K562 (cell line): ENCODE measurements at regions not wholly inside any gene's neighbourhood (a gene's known extent, or its start where the extent isn't known, plus 50 kb on each side); places are given as distances from the start of the nearest gene placed in this dataset.

Experiments used
- ATAC-seq: fragments of 200-7000 bp; cut with Tn5 transposase; 3 replicates; pipeline ENCODE4 v1.9.1; 2020; ENCODE audit warnings: moderate library complexity
- BruUV-seq: library from RNA; stranded (reverse); fragments of 400-500 nt; replicated peaks from 2 replicates; lab custom pipeline; 2021; lab: Mats Ljungman, UMichigan
- CTCF ChIA-PET: fragments of 300-600 bp; formaldehyde crosslinking; extraction: SDS; loops from one replicate; lab custom pipeline; 2021; ENCODE audit warnings: low intra/inter-chr PET ratio; lab: Yijun Ruan, JAX
- POLR2A ChIA-PET: fragments of 300-600, 350-650 bp; sonication (Branson Sonifier 250); formaldehyde crosslinking; extraction: SDS; loops from one replicate; lab custom pipeline; 2021; ENCODE audit warnings: antibody characterized with exemption, inconsistent platforms; lab: Yijun Ruan, JAX
- DNase-seq, 4 experiments: peaks; one replicate each; pipeline versions ENCODE4 v3.0.0 to v3.0.0-alpha.2; 2011 to 2018; ENCODE audit warnings: low spot score in 3 of 4, mixed read lengths in 3 of 4; ENCODE audit errors: extremely low read depth in 1 of 4
- FAIRE-seq: peaks from 2 replicates; lab custom pipeline; 2011; peaks lifted over from hg19 to GRCh38; lab: Jason Lieb, UNC
- H2AFZ ChIP-seq: 2 replicates; pipeline ENCODE4 v1.6.0; 2011; ENCODE audit warnings: low read depth, low read length, control low read depth, inconsistent platforms
- H3K27ac ChIP-seq: fragments of 200-600 bp; 3 replicates; pipeline ENCODE4 v1.8.0; 2011; ENCODE audit warnings: low read depth, mild to moderate bottlenecking, control low read depth, inconsistent platforms, low read length, moderate library complexity, mixed read lengths; ENCODE audit errors: extremely low read depth
- H3K27me3 ChIP-seq, 2 experiments: fragments of 300-600 bp in 1 of 2; 2 replicates in 1 of 2; 3 replicates in 1 of 2; pipeline versions ENCODE4 v1.6.0 to v1.8.0; 2011; ENCODE audit warnings: inconsistent platforms in 2 of 2, low read length in 2 of 2, mild to moderate bottlenecking in 1 of 2, mixed read lengths in 1 of 2, moderate library complexity in 1 of 2; ENCODE audit not compliant: control insufficient read depth in 2 of 2, insufficient read depth in 2 of 2
- H3K36me3 ChIP-seq: fragments of 300-600 bp; 3 replicates; pipeline ENCODE4 v1.8.0; 2011; ENCODE audit warnings: mild to moderate bottlenecking, low read length, inconsistent platforms; ENCODE audit not compliant: control insufficient read depth, insufficient read depth
- H3K4me1 ChIP-seq, 2 experiments: fragments of 200-600 bp in 1 of 2; replicated peaks in 1 of 2; 2 replicates in 1 of 2; 3 replicates in 1 of 2; pipeline versions ENCODE4 v1.5.1 to v1.8.0; 2011; ENCODE audit warnings: inconsistent platforms in 2 of 2, low read length in 2 of 2, mild to moderate bottlenecking in 1 of 2, mixed read lengths in 1 of 2, moderate library complexity in 1 of 2; ENCODE audit not compliant: control insufficient read depth in 2 of 2, insufficient read depth in 2 of 2
- H3K4me2 ChIP-seq: 2 replicates; pipeline ENCODE4 v1.6.1; 2011; ENCODE audit warnings: low read length, control low read depth, inconsistent platforms, mixed read lengths; ENCODE audit not compliant: insufficient read depth
- H3K4me3 ChIP-seq: fragments of 200-600 bp; sonication (generic), shearing (Covaris generic); 2 replicates; pipeline ENCODE4 v1.5.1; 2016; ENCODE audit warnings: control low read depth, inconsistent platforms
- H3K79me2 ChIP-seq: fragments of 200-600 bp; 3 replicates; pipeline ENCODE4 v1.8.0; 2011; ENCODE audit warnings: low read length, inconsistent platforms; ENCODE audit not compliant: control insufficient read depth, insufficient read depth
- H3K9ac ChIP-seq, 2 experiments: 2 replicates each; pipeline versions ENCODE4 v1.6.0 to v1.6.1; 2011; ENCODE audit warnings: low read depth in 2 of 2, low read length in 2 of 2, control low read depth in 1 of 2, inconsistent platforms in 1 of 2, mild to moderate bottlenecking in 1 of 2, mixed read lengths in 1 of 2; ENCODE audit not compliant: insufficient read depth in 1 of 2
- H3K9me1 ChIP-seq: one replicate; pipeline ENCODE4 v1.6.0; 2011; ENCODE audit warnings: inconsistent platforms, mild to moderate bottlenecking, low read length, moderate library complexity; ENCODE audit not compliant: control insufficient read depth, insufficient read depth
- H3K9me3 ChIP-seq: replicated peaks from 2 replicates; pipeline ENCODE4 v1.5.1; 2011; ENCODE audit warnings: low read depth, low read length, inconsistent platforms; ENCODE audit not compliant: control insufficient read depth, insufficient read depth
- H4K20me1 ChIP-seq: replicated peaks from 2 replicates; pipeline ENCODE4 v1.6.1; 2011; ENCODE audit warnings: low read length, inconsistent platforms, mixed read lengths; ENCODE audit not compliant: control insufficient read depth, insufficient read depth
- CEBPG ChIP-seq, 3 experiments: fragments of 200-800 bp in 1 of 3; sonication (Bioruptor generic) in 1 of 3; sonication (generic) in 1 of 3; formaldehyde crosslinking in 1 of 3; IDR thresholded peaks in 2 of 3; conservative IDR thresholded peaks in 1 of 3; 2 replicates each; pipeline versions ENCODE4 v1.6.1 to v1.8.0; 2016 to 2022; ENCODE audit warnings: missing compliant biosample characterization in 2 of 3, missing genetic modification characterization in 2 of 3, mild to moderate bottlenecking in 1 of 3, missing genetic modification reagents in 1 of 3
- CREB3L1 ChIP-seq: fragments of 450-650 bp; IDR thresholded peaks from 2 replicates; pipeline ENCODE4 v1.6.1; 2014; ENCODE audit warnings: low read depth, mild to moderate bottlenecking, moderate library complexity, borderline replicate concordance
- CREM ChIP-seq: IDR thresholded peaks from 2 replicates; pipeline ENCODE4 v1.6.1; 2014; ENCODE audit warnings: antibody characterized with exemption, low read depth
- NEUROD1 ChIP-seq: fragments of 150-350 bp; IDR thresholded peaks from 2 replicates; pipeline ENCODE4 v1.6.1; 2014; ENCODE audit warnings: borderline replicate concordance, low read length, low read depth; ENCODE audit not compliant: partially characterized antibody
- PHF8 ChIP-seq: fragments of 200-600 bp; sonication (generic); IDR thresholded peaks from 2 replicates; pipeline ENCODE4 v1.6.1; 2012; ENCODE audit warnings: mixed run types, mild to moderate bottlenecking, inconsistent platforms, low read length, moderate library complexity, borderline replicate concordance
- PRDM10 ChIP-seq: fragments of 450-650 bp; IDR thresholded peaks from 2 replicates; pipeline ENCODE4 v1.6.1; 2018; ENCODE audit not compliant: partially characterized antibody
- RB1 ChIP-seq: fragments of 450-650 bp; IDR thresholded peaks from 2 replicates; pipeline ENCODE4 v1.6.1; 2017; ENCODE audit warnings: low read depth, mild to moderate bottlenecking
- ZNF124 ChIP-seq: sonication (generic); formaldehyde crosslinking; IDR thresholded peaks from 2 replicates; pipeline ENCODE4 v1.8.1; 2022; ENCODE audit warnings: missing genetic modification reagents
- WGBS: fragments of 100-300 bp; shearing (Covaris generic); methylation state at CpG from one replicate; pipeline ENCODE4 v1.1.6; 2016; ENCODE audit warnings: low coverage, mixed read lengths; ENCODE audit not compliant: insufficient coverage; ENCODE audit errors: missing lambda C conversion rate; 5-methylcytosine and 5-hydroxymethylcytosine counted together
- in situ Hi-C: fragments of 300-500 bp; cut with MboI; formaldehyde crosslinking; loops from 4 replicates; pipeline ENCODE4 v1.15.0; 2018; ENCODE audit warnings: inconsistent platforms, mixed read lengths
- intact Hi-C: fragments of 100-400 bp; cut with micrococcal nuclease; formaldehyde crosslinking; loops from 2 replicates; pipeline ENCODE4 v1.14.2; 2022
- TF ChIP-seq, protein P1 (sequence below): fragments of 450-650 bp; IDR thresholded peaks from 2 replicates; pipeline ENCODE4 v1.6.1; 2018; ENCODE audit warnings: mild to moderate bottlenecking, low read depth; ENCODE audit not compliant: partially characterized antibody

DNA sequence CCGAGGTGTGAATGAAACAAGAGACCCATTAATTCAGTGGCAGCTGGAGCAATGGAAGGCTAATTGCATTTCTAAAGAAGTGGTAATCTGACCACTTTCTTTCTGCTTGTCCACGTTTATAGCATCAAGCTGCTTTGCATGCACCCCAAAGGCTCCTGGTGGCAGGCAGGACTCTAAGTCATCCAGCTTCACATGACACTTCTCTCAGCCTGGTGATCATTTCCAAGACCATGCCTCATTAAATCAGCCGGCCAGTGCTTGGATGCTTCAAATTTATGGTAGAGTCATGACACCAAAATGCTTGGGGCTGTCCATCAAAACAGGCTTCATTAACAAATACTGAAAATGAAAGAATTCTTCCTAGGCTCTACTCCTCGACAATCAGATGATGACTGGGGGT lies 614.9 kb downstream of the DOK5 start:
- ATAC-seq, result no peak
- Histone ChIP-seq H2AFZ (peak overlapping the region; percentile 34; the same call in 1 of the 2 replicates), H3K9me1 (no peaks in the 10 kb centered on the region), H3K79me2 (no peaks in the 10 kb centered on the region), H3K4me1 (peaks cover 0 to 14% of the 10 kb centered on the region in 2 experiments; a peak in 3 of 5 replicates), H4K20me1 (no peaks in the 10 kb centered on the region), H3K27me3 (no peaks in the 10 kb centered on the region), H3K27ac (no peak overlapping the region), H3K4me3 (no peak overlapping the region), H3K9me3 (no peaks in the 10 kb centered on the region), H3K4me2 (no peak overlapping the region), H3K36me3 (no peaks in the 10 kb centered on the region), H3K9ac (no peak overlapping the region)
- intact Hi-C loops (no loop called here), in situ Hi-C loops (loop anchor here (25.0 kb wide), 1 partner anchor 1272 kb away; the partner anchor contains the start of gene FAM210B)
- ChIA-PET CTCF (no interaction called here), POLR2A (no interaction called here)
- FAIRE-seq, result no peak
- 10% methylated on average over 4 of the region's 4 CpGs for WGBS
- no peak for DNase-seq
- BruUV-seq, result no TSS peak
- TF ChIP-seq RB1 (no peak), CEBPG (CRISPR knock-in tag; IDR thresholded peaks at IDR 0.05) (no peak), CEBPG (tag; conservative IDR thresholded peaks at IDR 0.05 in 1 of 2, IDR thresholded peaks at IDR 0.05 in 1 of 2) (no peak), CREB3L1 (no peak), PRDM10 (no peak), CREM (no peak), PHF8 (no peak), NEUROD1 (no peak), ZNF124 (CRISPR knock-in tag) (no peak)
- TF ChIP-seq, protein P1, sequence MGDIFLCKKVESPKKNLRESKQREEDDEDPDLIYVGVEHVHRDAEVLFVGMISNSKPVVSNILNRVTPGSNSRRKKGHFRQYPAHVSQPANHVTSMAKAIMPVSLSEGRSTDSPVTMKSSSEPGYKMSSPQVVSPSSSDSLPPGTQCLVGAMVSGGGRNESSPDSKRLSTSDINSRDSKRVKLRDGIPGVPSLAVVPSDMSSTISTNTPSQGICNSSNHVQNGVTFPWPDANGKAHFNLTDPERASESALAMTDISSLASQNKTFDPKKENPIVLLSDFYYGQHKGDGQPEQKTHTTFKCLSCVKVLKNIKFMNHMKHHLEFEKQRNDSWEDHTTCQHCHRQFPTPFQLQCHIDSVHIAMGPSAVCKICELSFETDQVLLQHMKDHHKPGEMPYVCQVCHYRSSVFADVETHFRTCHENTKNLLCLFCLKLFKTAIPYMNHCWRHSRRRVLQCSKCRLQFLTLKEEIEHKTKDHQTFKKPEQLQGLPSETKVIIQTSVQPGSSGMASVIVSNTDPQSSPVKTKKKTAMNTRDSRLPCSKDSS, result no peak
